Choroid plexus epithelial cell (primary cell): ENCODE measurements at regions not wholly inside any gene's neighbourhood (a gene's known extent, or its start where the extent isn't known, plus 50 kb on each side); places are given as distances from the start of the nearest gene placed in this dataset.

ENCODE experiments used
- DNase-seq: peaks from one replicate; pipeline ENCODE4 v3.0.0-alpha.2; 2010; ENCODE audit warnings: low read depth
- H3K4me3 ChIP-seq: 2 replicates; pipeline ENCODE4 v1.5.1; 2011; ENCODE audit warnings: low read depth, mild to moderate bottlenecking, control low read depth, low read length, moderate library complexity
- TF ChIP-seq, protein P1 (sequence below): conservative IDR thresholded peaks from 2 replicates; pipeline ENCODE4 v1.5.1; 2011; ENCODE audit warnings: low read depth, mild to moderate bottlenecking, control low read depth, inconsistent platforms, low read length, moderate library complexity

DNA sequence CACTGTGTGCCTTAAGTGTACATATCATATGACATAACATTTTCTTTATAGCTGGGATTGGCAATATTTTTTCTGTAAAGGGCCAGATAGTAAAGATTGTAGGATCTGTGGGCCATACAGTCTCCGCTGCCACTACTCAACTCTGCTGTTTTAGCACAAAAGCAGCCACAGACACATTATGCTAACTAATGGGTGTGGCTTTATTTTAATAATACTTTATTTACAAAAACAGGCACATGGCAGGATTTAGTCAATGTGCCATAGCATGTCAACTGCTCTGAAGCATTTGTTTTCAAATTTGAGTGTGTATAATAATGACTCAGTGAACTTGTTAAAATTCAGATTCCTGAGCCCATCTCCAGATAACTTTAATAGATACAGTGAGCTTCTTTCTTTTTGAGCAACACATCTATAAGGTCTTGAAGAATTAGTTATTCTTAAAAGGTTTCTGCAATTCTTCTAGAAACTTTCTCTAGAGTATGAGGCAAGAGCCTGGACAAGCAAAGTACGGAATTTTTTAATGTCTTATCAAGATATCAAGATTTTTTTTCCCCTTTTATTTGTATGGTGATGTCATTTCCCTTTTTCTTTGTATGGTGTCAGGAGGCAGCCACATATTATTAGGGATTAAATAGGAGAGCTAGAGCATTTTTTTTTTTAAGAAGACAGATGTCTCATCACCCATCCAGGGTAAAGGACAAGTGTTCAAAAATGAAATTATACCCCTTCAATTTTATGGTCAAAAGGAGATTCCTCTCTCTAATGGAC, 518.3 kb downstream of the DHX35 start:
- TF ChIP-seq, protein P1, sequence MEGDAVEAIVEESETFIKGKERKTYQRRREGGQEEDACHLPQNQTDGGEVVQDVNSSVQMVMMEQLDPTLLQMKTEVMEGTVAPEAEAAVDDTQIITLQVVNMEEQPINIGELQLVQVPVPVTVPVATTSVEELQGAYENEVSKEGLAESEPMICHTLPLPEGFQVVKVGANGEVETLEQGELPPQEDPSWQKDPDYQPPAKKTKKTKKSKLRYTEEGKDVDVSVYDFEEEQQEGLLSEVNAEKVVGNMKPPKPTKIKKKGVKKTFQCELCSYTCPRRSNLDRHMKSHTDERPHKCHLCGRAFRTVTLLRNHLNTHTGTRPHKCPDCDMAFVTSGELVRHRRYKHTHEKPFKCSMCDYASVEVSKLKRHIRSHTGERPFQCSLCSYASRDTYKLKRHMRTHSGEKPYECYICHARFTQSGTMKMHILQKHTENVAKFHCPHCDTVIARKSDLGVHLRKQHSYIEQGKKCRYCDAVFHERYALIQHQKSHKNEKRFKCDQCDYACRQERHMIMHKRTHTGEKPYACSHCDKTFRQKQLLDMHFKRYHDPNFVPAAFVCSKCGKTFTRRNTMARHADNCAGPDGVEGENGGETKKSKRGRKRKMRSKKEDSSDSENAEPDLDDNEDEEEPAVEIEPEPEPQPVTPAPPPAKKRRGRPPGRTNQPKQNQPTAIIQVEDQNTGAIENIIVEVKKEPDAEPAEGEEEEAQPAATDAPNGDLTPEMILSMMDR, result no peak
- DNase-seq, result no peak
- no peak overlapping the region for H3K4me3 ChIP-seq

DNA sequence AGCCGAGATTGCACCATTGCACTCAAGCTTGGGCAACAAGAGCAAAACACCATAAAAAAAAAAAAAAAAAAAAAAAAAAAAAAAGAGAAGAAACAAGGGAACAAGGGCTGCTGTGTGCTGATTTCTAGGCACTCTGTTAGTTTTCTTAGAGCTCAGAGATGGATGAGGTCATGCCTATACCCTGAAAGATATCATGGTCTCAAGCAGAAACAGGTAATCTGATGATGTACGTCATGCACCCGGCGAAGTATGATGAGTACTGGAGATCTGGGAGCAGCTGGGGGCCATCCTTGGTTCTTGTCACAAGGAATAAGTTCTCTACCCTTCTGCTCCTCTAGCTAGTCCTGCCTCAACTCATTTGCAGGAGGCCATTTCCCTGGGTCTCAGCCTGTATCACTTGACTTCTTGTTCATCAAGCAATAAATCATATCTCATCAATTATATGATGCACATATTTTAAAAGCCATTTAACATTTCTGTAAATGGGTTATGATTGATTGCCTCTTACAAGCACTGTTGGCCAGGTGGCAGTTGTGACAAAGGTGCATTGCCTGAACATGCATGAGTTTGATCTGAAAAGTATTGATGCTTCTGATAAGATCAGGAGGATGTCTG, 517.2 kb downstream of the DHX35 start:
- no peak overlapping the region for H3K4me3 ChIP-seq
- TF ChIP-seq, protein P1, result no peak
- no peak for DNase-seq

DNA sequence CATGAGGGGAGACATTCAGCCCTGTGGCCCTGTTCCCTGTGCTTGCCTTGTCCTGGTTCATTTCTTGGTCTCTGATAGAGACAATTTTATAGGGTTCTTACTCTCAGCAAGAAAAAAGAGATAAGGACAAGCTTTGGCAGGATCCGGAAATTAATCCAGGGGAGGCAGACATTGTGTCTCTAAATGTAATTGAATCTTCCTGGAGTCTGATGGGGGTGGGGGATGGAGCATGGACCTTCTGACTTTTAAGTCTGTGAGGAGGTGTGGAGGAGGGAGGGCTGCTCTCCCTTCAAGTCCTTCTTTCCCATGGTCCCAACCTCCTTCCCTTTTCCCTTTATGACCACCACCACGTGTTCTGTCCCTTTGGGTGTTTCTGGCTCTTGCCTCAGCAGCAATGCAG, 512.7 kb downstream of the DHX35 start:
- DNase-seq, result no peak
- H3K4me3 ChIP-seq, result no peak overlapping the region
- TF ChIP-seq, protein P1, result no peak

DNA sequence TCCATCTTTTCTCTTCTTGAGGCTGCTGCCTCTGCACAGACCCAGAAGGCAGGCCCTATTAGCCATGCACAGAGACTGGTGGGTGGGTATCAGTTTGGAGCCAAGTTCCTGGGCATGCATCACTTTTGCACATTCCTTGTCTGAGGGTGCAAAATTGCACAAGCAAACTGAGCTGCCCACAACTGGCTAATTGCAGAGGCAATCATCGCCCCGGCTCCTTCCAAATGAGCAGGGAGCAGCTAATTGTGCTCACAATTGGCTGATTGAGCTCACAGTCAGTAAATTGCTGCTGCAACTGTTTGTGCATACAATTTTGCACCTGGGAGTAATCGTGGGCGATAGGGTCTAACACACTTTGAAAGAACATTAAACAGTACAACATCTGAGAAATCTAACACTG, 511.4 kb downstream of the DHX35 start:
- TF ChIP-seq, protein P1, result no peak
- DNase-seq, result no peak
- H3K4me3 ChIP-seq, result no peak overlapping the region

DNA sequence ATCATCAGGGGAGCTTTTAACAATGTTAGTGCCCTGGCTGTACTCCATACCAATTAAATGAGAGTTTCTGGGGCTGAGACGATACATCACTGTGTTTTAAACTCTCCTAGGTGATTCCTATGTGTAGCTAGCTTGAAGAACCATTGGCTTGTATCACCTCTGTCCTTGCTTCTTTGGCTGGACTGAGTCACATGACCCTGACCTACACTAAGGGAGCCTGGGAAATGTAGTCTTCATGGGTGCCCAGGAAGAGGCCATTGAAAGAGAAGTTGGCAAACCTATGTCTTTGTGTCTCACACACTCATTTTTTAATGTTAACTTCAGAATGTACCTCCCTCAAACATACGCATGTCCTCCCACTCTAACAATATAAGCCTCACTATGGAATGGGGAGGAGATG, 506.6 kb downstream of the DHX35 start:
- TF ChIP-seq, protein P1, result no peak
- no peak for DNase-seq
- H3K4me3 ChIP-seq, result no peak overlapping the region

DNA sequence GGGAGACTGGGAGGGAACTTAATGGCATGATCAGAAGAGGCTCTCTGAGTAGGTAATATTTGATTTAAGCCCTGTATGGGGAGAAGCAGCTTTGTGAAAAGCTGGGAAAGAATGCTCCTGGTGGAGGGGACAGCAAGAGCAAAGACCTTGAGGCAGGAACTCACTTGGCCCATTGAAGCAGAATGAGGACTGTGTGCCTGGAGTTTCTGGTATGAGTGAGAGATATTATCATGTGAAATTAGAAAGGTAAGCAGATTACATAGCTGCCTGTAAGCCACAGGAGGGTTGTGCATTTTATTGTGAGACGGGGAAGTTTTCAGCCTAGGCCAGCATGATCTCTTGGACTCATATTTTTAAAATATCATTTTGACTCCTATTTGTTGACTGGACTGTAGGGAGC, 502.1 kb downstream of the DHX35 start:
- no peak for DNase-seq
- H3K4me3 ChIP-seq, result no peak overlapping the region
- TF ChIP-seq, protein P1, result no peak
